ENCODE measurements at regions not wholly inside any gene's neighbourhood (a gene's known extent, or its start where the extent isn't known, plus 50 kb on each side); places are given as distances from the start of the nearest gene placed in this dataset.

DNA sequence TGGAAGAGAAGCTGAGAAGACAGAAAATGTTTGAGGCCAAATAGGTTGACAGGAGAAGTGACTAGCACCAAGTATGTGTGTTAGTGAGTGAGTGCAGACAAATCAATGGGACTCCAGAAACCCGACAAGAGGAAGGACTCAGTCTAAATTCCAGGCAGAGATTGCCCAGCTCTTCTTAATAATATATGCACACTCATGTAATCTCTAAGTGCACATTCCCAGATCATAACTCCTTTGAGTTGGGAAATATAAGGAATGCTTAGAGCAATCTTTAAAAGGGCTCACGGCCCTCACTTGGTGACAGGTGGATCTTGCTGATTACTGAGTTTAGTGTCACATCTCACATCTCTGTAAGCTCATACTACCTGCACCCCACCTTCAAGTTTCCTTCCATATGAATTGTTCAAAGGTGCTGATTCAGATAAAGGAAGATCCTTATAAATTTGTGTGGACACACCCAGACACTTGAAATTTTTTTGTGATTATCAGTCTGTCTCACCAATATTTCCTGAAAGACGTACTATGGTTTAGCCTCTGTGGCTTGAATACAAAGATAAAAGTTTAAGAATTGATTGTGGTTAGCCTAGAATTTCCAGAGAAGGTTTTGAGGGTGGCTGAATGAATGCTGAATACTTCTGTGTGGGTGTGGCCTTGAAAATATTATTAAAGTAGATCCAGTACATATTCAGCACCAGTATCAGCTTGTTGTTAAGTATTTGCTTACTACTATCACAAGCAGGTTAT is 205.1 kb upstream of the UGT8 start:
- TF ChIP-seq EZH2phosphoT487 (IDR thresholded peaks at IDR 0.05): no peak
- TF ChIP-seq, protein P1, sequence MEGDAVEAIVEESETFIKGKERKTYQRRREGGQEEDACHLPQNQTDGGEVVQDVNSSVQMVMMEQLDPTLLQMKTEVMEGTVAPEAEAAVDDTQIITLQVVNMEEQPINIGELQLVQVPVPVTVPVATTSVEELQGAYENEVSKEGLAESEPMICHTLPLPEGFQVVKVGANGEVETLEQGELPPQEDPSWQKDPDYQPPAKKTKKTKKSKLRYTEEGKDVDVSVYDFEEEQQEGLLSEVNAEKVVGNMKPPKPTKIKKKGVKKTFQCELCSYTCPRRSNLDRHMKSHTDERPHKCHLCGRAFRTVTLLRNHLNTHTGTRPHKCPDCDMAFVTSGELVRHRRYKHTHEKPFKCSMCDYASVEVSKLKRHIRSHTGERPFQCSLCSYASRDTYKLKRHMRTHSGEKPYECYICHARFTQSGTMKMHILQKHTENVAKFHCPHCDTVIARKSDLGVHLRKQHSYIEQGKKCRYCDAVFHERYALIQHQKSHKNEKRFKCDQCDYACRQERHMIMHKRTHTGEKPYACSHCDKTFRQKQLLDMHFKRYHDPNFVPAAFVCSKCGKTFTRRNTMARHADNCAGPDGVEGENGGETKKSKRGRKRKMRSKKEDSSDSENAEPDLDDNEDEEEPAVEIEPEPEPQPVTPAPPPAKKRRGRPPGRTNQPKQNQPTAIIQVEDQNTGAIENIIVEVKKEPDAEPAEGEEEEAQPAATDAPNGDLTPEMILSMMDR (IDR thresholded peaks at IDR 0.05): no peak
